ENCODE measurements at regions not wholly inside any gene's neighbourhood (a gene's known extent, or its start where the extent isn't known, plus 50 kb on each side); places are given as distances from the start of the nearest gene placed in this dataset.

GRCh38 chr2:58900246-58901027 lies 659.3 kb upstream of the FANCL start:
- TF ChIP-seq ZSCAN29 (IDR thresholded peaks at IDR 0.05): no peak
- no peak for TF ChIP-seq KDM1A (IDR thresholded peaks at IDR 0.05; ENCODE audit: borderline replicate concordance)
- TF ChIP-seq MAX (IDR thresholded peaks at IDR 0.05; ENCODE audit: low read depth, low read length): no peak
- TF ChIP-seq ZNF217 (IDR thresholded peaks at IDR 0.05): no peak
- TF ChIP-seq YY1 (IDR thresholded peaks at IDR 0.05; ENCODE audit: low read depth, low read length): no peak
- no peak for TF ChIP-seq TAF1 (IDR thresholded peaks at IDR 0.05; ENCODE audit: borderline replicate concordance, low read depth, low read length)
- TF ChIP-seq CTCF (IDR thresholded peaks at IDR 0.05 in 2 of 3, conservative IDR thresholded peaks at IDR 0.05 in 1 of 3; ENCODE audit: control insufficient read depth in 2 of 3, extremely low read depth in 1 of 3, insufficient read depth in 1 of 3, low read depth in 3 of 3, low read length in 3 of 3): no peak
- TF ChIP-seq SMC3 (IDR thresholded peaks at IDR 0.05; ENCODE audit: borderline replicate concordance, low read length): no peak
- no peak for TF ChIP-seq POLR2AphosphoS5 (IDR thresholded peaks at IDR 0.05; ENCODE audit: low read length)
- TF ChIP-seq CEBPB (IDR thresholded peaks at IDR 0.05; ENCODE audit: borderline replicate concordance in 1 of 2, low read depth in 2 of 2, low read length in 2 of 2): no peak
- no peak for TF ChIP-seq EP300 (IDR thresholded peaks at IDR 0.05; ENCODE audit: borderline replicate concordance in 1 of 2, control insufficient read depth in 1 of 2, low read depth in 2 of 2, low read length in 2 of 2)

All from GM12878 (cell line).